GM19099 (cell line): ENCODE measurements at regions not wholly inside any gene's neighbourhood (a gene's known extent, or its start where the extent isn't known, plus 50 kb on each side); places are given as distances from the start of the nearest gene placed in this dataset.

Source experiments
- POLR2A ChIP-seq: IDR thresholded peaks from 3 replicates; pipeline ENCODE4 v1.6.1; 2011; ENCODE audit warnings: low read depth; ENCODE audit not compliant: insufficient read length; ENCODE audit errors: extremely low read depth

- no peak for TF ChIP-seq POLR2A
Observed at GRCh38 chr1:234989479-234990327, 138.9 kb downstream of the TOMM20 start.

GRCh38 chr1:234989019-234989418, 139.6 kb downstream of the TOMM20 start:
- TF ChIP-seq POLR2A: no peak

- TF ChIP-seq POLR2A: no peak
Observed at GRCh38 chr1:234988536-234988935, 140.1 kb downstream of the TOMM20 start.

- TF ChIP-seq POLR2A: no peak
Observed at GRCh38 chr1:234988155-234988517, 140.5 kb downstream of the TOMM20 start.

GRCh38 chr1:234987415-234988154, 141.1 kb downstream of the TOMM20 start:
- TF ChIP-seq POLR2A: peak; percentile 32

GRCh38 chr1:234986750-234987414, 141.8 kb downstream of the TOMM20 start:
- no peak for TF ChIP-seq POLR2A

GRCh38 chr1:234985516-234986294, 142.9 kb downstream of the TOMM20 start:
- no peak for TF ChIP-seq POLR2A

- no peak for TF ChIP-seq POLR2A
Observed at GRCh38 chr1:234985007-234985370, 143.6 kb downstream of the TOMM20 start.

- TF ChIP-seq POLR2A: no peak
Observed at GRCh38 chr1:234983564-234984238, 144.9 kb downstream of the TOMM20 start.

GRCh38 chr1:234981758-234982157, 146.9 kb downstream of the TOMM20 start:
- no peak for TF ChIP-seq POLR2A

GRCh38 chr1:234980645-234981396, 147.8 kb downstream of the TOMM20 start:
- no peak for TF ChIP-seq POLR2A

- TF ChIP-seq POLR2A: no peak
Observed at GRCh38 chr1:234980291-234980644, 148.4 kb downstream of the TOMM20 start.
